HG03097 (cell line): ENCODE measurements at regions not wholly inside any gene's neighbourhood (a gene's known extent, or its start where the extent isn't known, plus 50 kb on each side); places are given as distances from the start of the nearest gene placed in this dataset.
A peak's percentile ranks its signal among the peaks of the same experiment; 100 is the strongest.
"Not testable (repeated sequence)": the region's sequence is repeated elsewhere in the genome, so short reads cannot be mapped to it uniquely, and the experiment has no call there.

Experiments
- ATAC-seq: cut with Tn5 transposase; IDR thresholded peaks from one replicate; pipeline ENCODE4 v1.9.1; 2021; ENCODE audit not compliant: unreplicated experiment, low FRiP score

- ATAC-seq: no peak
Measured at GRCh38 chr10:8407501-8408021, 353.1 kb downstream of the GATA3 start.

- ATAC-seq: no peak
Measured at GRCh38 chr10:8410506-8410905, 356.0 kb downstream of the GATA3 start.

GRCh38 chr10:8412541-8412940 is 358.1 kb downstream of the GATA3 start:
- ATAC-seq: no peak

- ATAC-seq: not testable (repeated sequence)
Measured at GRCh38 chr10:8415029-8415428, 360.5 kb downstream of the GATA3 start.

- ATAC-seq: peak; percentile 56
Measured at GRCh38 chr10:8416192-8416701, 361.8 kb downstream of the GATA3 start.

GRCh38 chr10:8416760-8417159 is 362.3 kb downstream of the GATA3 start:
- ATAC-seq: no peak

- ATAC-seq: no peak
Measured at GRCh38 chr10:8417631-8418030, 363.1 kb downstream of the GATA3 start.

- no peak for ATAC-seq
Measured at GRCh38 chr10:8418631-8419030, 364.1 kb downstream of the GATA3 start.

- no peak for ATAC-seq
Measured at GRCh38 chr10:8420182-8420581, 365.7 kb downstream of the GATA3 start.

GRCh38 chr10:8424555-8425211 is 370.2 kb downstream of the GATA3 start:
- ATAC-seq: no peak

GRCh38 chr10:8428654-8429053 is 374.2 kb downstream of the GATA3 start:
- no peak for ATAC-seq

- ATAC-seq: no peak
Measured at GRCh38 chr10:8430321-8430720, 375.8 kb downstream of the GATA3 start.

- no peak for ATAC-seq
Measured at GRCh38 chr10:8431511-8431910, 377.0 kb downstream of the GATA3 start.

- ATAC-seq: no peak
Measured at GRCh38 chr10:8435186-8436055, 380.9 kb downstream of the GATA3 start.

- ATAC-seq: no peak
Measured at GRCh38 chr10:8437896-8438295, 383.4 kb downstream of the GATA3 start.

- ATAC-seq: no peak
Measured at GRCh38 chr10:8438603-8439002, 384.1 kb downstream of the GATA3 start.

GRCh38 chr10:8439040-8439439 is 384.6 kb downstream of the GATA3 start:
- no peak for ATAC-seq

- no peak for ATAC-seq
Measured at GRCh38 chr10:8444630-8445029, 390.1 kb downstream of the GATA3 start.

- ATAC-seq: no peak
Measured at GRCh38 chr10:8445353-8445752, 390.9 kb downstream of the GATA3 start.

- no peak for ATAC-seq
Measured at GRCh38 chr10:8449909-8450308, 395.4 kb downstream of the GATA3 start.

GRCh38 chr10:8453587-8453986 is 399.1 kb downstream of the GATA3 start:
- no peak for ATAC-seq

GRCh38 chr10:8454357-8454756 is 399.9 kb downstream of the GATA3 start:
- no peak for ATAC-seq
